Right lobe of liver (tissue), 4 donors: ENCODE measurements at regions not wholly inside any gene's neighbourhood (a gene's known extent, or its start where the extent isn't known, plus 50 kb on each side); places are given as distances from the start of the nearest gene placed in this dataset.

Experiments used
- CTCF ChIP-seq, 4 donors: fragments of 200-600 bp in 3 of 4; fragments of 450-650 bp in 1 of 4; IDR thresholded peaks; one replicate each; pipeline versions ENCODE4 v1.5.1 to v1.8.0; 2016 to 2022; ENCODE audit warnings: antibody characterized with exemption in 4 of 4, mild to moderate bottlenecking in 2 of 4
- POLR2A ChIP-seq: fragments of 450-650 bp; IDR thresholded peaks from one replicate; pipeline ENCODE4 v1.6.1; 2017; ENCODE audit warnings: antibody characterized with exemption, mild to moderate bottlenecking
- donor health status: DM: no; HTN: no; CAD: no.
- donor health status: DM: no; HTN: no; CAD: no.
- donor health status: DM: no; HTN: yes; CAD: no.

GRCh38 chr10:10482613-10483012, 535.1 kb upstream of the CELF2 start:
- no peak for TF ChIP-seq POLR2A
- TF ChIP-seq CTCF (IDR thresholded peaks at IDR 0.05) = no peak
